Suppressor macrophage (primary cell): ENCODE measurements at regions not wholly inside any gene's neighbourhood (a gene's known extent, or its start where the extent isn't known, plus 50 kb on each side); places are given as distances from the start of the nearest gene placed in this dataset.
A peak's percentile ranks its signal among the peaks of the same experiment; 100 is the strongest.

Experiments
- DNase-seq, 4 experiments: peaks; one replicate each; pipeline ENCODE4 v3.0.0-alpha.2; 2020 to 2022

- no peak for DNase-seq
Observed at GRCh38 chr17:74054249-74054648, 149.2 kb upstream of the RPL38 start.

DNA sequence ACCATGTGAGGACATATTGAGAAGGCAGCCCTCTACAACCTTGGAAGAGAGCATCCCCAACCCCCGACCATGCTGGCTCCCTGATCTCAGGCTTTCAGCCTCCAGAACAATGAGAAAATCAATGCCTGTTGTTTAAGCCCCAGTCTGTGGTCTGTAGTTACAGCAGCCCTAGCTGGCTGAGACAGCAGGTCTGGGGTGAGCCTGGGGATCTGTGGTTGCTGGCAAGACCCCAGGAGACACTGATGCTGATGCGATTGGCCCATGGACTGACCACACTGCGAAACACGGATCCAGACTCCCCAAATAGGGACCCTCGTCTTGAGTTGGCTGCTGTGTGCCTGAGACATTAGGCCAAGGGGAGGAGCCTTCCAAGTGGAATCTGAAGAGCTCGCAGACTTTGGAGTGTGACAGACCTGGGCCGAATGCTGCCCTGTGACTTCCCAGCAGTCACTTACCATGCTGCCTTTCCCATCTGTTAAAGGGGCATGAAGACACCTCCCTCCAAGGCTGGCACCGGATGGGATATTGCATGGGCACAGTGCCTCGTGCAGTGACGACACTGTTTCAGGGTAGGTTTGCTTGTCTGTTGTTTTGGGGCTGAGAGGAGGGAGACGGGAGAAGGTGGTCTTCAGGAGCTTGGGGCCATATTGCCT is 147.8 kb upstream of the RPL38 start:
- no peak for DNase-seq

GRCh38 chr17:74059479-74060240 is 143.8 kb upstream of the RPL38 start:
- no peak for DNase-seq

- no peak for DNase-seq
Observed at GRCh38 chr17:74061758-74062157, 141.7 kb upstream of the RPL38 start.

DNA sequence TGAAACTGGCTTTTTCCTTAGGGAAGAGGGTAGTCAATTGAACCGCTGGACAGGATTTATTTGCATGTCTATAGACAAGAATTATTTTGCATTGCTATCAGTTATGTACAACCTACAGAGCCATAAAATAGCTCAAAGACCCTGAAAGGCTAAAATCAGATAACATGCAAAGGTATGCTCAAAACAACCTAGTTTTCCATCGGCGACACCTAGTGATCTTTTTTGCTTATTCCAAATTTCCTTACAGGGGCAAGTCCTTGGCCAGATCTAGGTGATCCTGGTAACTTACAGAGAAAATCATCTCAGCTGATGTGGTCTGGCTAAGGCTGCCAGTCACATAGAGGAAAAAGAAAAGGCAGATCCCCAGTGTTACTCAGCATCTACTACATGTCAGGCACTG is 141.2 kb upstream of the RPL38 start:
- DNase-seq, result no peak

DNA sequence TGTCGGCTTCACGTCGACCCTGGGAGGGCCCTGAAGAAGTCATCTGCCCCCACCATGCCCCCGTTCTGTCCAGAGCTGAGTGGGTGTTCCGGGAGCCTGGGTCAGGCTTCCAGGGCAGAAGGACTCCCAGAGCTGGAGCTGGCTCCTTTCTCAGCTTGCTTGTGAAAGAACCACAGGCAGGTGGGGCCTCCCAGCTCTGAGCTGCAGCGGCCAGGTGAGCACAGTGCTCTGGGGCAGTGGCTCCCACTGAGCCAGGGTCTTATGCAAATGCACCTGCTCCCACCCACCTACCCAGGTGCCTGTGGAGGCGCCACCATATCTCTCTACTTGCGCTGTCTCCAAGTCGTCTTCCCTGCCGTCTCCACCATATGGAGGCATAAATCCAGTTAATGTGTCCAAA is 140.0 kb upstream of the RPL38 start:
- no peak for DNase-seq

- DNase-seq, result no peak
Observed at GRCh38 chr17:74070374-74070773, 133.1 kb upstream of the RPL38 start.

- DNase-seq, result no peak
Observed at GRCh38 chr17:74070998-74071679, 132.3 kb upstream of the RPL38 start.

DNA sequence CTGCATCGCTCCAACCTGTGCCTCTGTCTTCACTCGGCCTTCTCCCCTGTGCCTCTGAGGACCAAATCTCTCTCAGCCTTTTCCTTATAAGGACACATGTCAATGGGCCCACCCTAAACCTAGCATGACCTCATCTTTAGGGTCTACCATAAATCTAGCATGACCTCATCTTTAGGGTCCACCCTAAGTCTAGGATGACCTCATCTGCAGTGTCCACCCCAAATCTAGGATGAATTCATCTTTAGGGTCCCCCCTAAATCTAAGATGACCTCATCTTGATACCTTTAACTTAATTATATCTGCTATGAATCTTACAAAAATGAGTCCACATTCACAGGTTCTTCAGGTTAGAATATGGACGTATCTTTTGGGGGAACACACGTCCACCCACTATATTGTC is 131.1 kb upstream of the RPL38 start:
- no peak for DNase-seq

GRCh38 chr17:74076446-74076845 is 127.0 kb upstream of the RPL38 start:
- DNase-seq, result no peak

DNA sequence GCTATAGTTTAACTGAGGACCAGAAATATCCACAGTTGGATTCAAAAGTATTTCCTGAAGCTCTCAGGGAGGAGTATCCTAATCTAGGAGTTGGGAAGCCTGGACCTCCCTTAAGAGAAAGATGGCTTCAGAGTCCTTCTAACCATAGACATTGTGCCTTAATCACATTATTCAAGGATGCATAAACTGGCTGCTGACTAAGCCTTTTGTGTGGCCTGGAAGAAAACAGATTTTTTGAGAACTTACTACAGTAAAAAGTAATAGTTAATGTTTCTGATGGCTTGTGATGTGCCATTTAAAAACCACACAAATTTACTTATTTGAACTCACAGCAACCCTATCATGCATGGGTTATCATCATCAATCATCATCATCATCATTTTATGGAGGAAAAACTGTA is 126.2 kb upstream of the RPL38 start:
- DNase-seq, result no peak

GRCh38 chr17:74078363-74078941 is 125.0 kb upstream of the RPL38 start:
- no peak for DNase-seq

- DNase-seq, result no peak
Observed at GRCh38 chr17:74079537-74080300, 123.8 kb upstream of the RPL38 start.

DNA sequence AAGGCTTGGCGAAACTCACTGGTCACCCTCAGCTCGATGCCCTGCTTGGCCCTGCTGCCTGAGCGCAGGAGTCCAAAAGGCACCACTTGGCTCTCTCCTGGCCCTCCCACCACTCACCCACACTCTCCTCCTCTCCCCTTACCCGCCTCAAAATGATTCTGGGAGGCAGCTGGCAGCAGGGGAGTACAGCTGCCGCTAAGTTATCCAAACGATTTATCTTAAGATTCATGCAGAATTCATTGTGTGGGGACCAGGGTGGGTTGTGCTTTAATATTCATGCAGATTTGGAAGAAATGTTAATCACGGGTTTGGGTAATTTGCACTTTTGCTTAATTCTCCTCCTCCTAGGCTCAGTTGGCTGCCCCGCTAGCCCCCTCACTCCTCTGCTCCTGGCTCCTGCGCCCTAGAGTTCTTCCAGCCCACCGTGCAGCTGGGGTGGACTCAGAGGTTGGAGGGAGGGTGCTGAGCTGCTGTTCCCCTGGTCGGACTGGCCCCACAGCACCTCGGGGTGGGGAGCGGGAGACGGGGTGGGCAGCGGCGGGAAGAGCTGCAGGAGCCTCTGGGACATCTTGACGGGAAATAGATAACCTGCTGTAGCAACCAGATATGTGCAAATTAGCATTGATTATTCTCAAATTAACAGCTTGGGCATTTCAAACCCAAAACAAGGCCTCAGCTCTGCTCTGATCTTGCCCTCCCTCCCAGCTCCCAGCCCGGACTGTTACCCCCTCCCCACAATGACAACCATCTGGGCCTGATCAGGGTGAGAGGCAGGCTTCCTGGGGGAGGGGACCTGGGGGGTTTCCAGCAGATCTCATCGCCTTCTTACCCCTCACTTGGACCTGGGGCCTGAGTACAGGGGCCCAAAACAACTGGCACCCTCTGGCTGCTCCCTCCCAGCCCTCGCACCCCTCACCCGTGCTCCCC is 122.6 kb upstream of the RPL38 start:
- no peak for DNase-seq

GRCh38 chr17:74082886-74083285 is 120.6 kb upstream of the RPL38 start:
- no peak for DNase-seq

DNA sequence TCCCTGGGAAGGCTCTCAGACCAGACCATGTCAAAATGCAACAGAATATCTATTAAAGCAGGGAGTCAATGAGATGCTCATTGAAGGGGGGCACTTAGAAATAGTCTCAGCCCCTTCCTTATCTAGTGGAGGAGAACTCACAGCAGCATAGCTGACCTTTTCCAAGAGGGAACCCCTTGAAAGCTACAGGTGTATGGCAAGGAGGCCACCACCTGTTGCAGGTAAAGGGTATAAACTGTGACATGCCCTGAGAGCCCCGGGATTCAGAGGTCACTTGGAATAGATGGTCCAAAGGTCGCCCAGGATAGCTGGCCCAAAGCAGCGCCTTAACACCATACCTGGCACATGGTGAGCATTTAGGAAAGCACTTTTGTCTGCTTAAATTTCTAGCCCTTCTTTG is 120.2 kb upstream of the RPL38 start:
- no peak for DNase-seq

- peak in 2 of 4 experiments; percentile 6 to 18 for DNase-seq
Observed at GRCh38 chr17:74085434-74085833, 118.0 kb upstream of the RPL38 start.

GRCh38 chr17:74087002-74087585 is 116.4 kb upstream of the RPL38 start:
- no peak for DNase-seq

- no peak for DNase-seq
Observed at GRCh38 chr17:74088285-74088933, 115.1 kb upstream of the RPL38 start.

- no peak for DNase-seq
Observed at GRCh38 chr17:74088934-74089329, 114.5 kb upstream of the RPL38 start.

DNA sequence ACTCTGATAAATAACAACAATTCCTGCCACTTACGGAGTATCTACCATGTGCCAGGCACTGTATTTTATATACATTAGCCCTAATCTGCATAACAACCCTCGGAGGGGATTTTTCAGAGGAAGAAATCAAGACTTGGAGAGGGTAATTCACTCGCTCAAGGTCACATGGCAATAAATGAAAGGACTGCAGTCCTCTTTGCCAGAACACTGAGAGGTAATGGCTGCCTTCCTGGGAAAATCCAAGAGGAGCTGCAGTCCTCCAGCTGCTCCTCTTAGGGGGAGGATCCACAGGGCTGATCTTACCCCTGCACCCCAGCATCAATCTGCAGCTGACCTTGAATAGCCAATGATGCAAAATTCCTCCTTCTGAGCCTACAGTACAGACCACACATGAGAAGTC is 114.1 kb upstream of the RPL38 start:
- no peak for DNase-seq
